Esophagus muscularis mucosa (tissue), 4 donors: ENCODE measurements at regions not wholly inside any gene's neighbourhood (a gene's known extent, or its start where the extent isn't known, plus 50 kb on each side); places are given as distances from the start of the nearest gene placed in this dataset.

Experiments used
- DNase-seq: peaks from one replicate; pipeline ENCODE4 v3.0.0-alpha.2; 2017; ENCODE audit errors: extremely low spot score
- H3K27ac ChIP-seq, 4 donors: fragments of 200-600 bp; sonication (generic); replicated peaks in 1 of 4; 1 replicate in 3 of 4; 2 replicates in 1 of 4; pipeline ENCODE4 v1.5.1; 2016 to 2019; ENCODE audit warnings: mild to moderate bottlenecking in 1 of 4
- H3K27me3 ChIP-seq, 4 donors: fragments of 200-600 bp; sonication (generic); one replicate each; pipeline versions ENCODE4 v1.5.1 to v1.6.0; 2016 to 2019
- H3K36me3 ChIP-seq, 4 donors: fragments of 200-600 bp; sonication (generic); one replicate each; pipeline ENCODE4 v1.5.1; 2016 to 2019
- H3K4me1 ChIP-seq, 4 donors: fragments of 200-600 bp; sonication (generic); one replicate each; pipeline ENCODE4 v1.5.1; 2016 to 2019
- H3K4me3 ChIP-seq, 4 donors: fragments of 200-600 bp; sonication (generic); 1 replicate in 2 of 4; 2 replicates in 2 of 4; pipeline ENCODE4 v1.5.1; 2016 to 2019; ENCODE audit warnings: mild to moderate bottlenecking in 4 of 4, moderate library complexity in 1 of 4
- H3K9me3 ChIP-seq, 4 donors: fragments of 200-600 bp; sonication (generic); 1 replicate in 3 of 4; 2 replicates in 1 of 4; pipeline ENCODE4 v1.5.1; 2016 to 2019
- CTCF ChIP-seq, 3 experiments: fragments of 200-600 bp in 2 of 3; fragments of 450-650 bp in 1 of 3; sonication (generic) in 2 of 3; IDR thresholded peaks; one replicate each; pipeline ENCODE4 v1.5.1; 2017 to 2019; ENCODE audit warnings: antibody characterized with exemption in 3 of 3, mild to moderate bottlenecking in 2 of 3, moderate library complexity in 1 of 3
- EP300 ChIP-seq: sonication (generic); formaldehyde crosslinking; IDR thresholded peaks from one replicate; pipeline ENCODE4 v1.6.1; 2017; ENCODE audit warnings: antibody characterized with exemption
- POLR2A ChIP-seq: fragments of 450-650 bp; IDR thresholded peaks from one replicate; pipeline ENCODE4 v1.6.1; 2017; ENCODE audit warnings: antibody characterized with exemption, moderate library complexity, mild to moderate bottlenecking, low read depth
- POLR2AphosphoS5 ChIP-seq, 2 donors: sonication (generic); formaldehyde crosslinking; IDR thresholded peaks; one replicate each; pipeline ENCODE4 v1.6.1; 2017; ENCODE audit warnings: antibody characterized with exemption in 2 of 2
- WGBS: methylation state at CpG from one replicate; pipeline ENCODE4 v1.1.5; 2018; 5-methylcytosine and 5-hydroxymethylcytosine counted together
- intact Hi-C: fragments of 100-400 bp; cut with DNase I; formaldehyde crosslinking; loops from one replicate; pipeline ENCODE4 v1.15.1; 2023

- TF ChIP-seq CTCF (IDR thresholded peaks at IDR 0.05) (no peak), POLR2A (no peak), POLR2AphosphoS5 (IDR thresholded peaks at IDR 0.05) (no peak), EP300 (no peak)
- intact Hi-C loops, result no loop called here
- H3K4me1 ChIP-seq, result no peaks in the 10 kb centered on the region
- no peaks in the 10 kb centered on the region for H3K27me3 ChIP-seq
- no peak overlapping the region for H3K27ac ChIP-seq
- 44% methylated on average over 1 of the region's 1 CpG for WGBS
- no peaks in the 10 kb centered on the region for H3K36me3 ChIP-seq
- H3K9me3 ChIP-seq, result no peaks in the 10 kb centered on the region
- DNase-seq, result no peak
- no peak overlapping the region for H3K4me3 ChIP-seq
These were observed 154.7 kb downstream of the MBD2 start for GRCh38 chr18:54069729-54070128.

- Histone ChIP-seq H3K36me3 (no peaks in the 10 kb centered on the region), H3K27me3 (no peaks in the 10 kb centered on the region), H3K4me1 (no peaks in the 10 kb centered on the region), H3K9me3 (no peaks in the 10 kb centered on the region), H3K27ac (no peak overlapping the region), H3K4me3 (no peak overlapping the region)
- WGBS, result 91% methylated on average over 3 of the region's 3 CpGs
- intact Hi-C loops, result no loop called here
- no peak for TF ChIP-seq EP300
- TF ChIP-seq POLR2A, result no peak
- no peak for TF ChIP-seq CTCF (IDR thresholded peaks at IDR 0.05)
- no peak for TF ChIP-seq POLR2AphosphoS5 (IDR thresholded peaks at IDR 0.05)
- no peak for DNase-seq
These were observed 164.0 kb downstream of the MBD2 start for GRCh38 chr18:54060343-54061005.

GRCh38 chr18:54052732-54053429, 171.6 kb downstream of the MBD2 start:
- DNase-seq, result no peak
- 83% methylated on average over 2 of the region's 2 CpGs for WGBS
- Histone ChIP-seq H3K4me1 (peaks cover 0 to 2% (median 0%) of the 10 kb centered on the region in 4 donors), H3K27ac (no peak overlapping the region), H3K36me3 (no peaks in the 10 kb centered on the region), H3K4me3 (no peak overlapping the region), H3K27me3 (no peaks in the 10 kb centered on the region), H3K9me3 (no peaks in the 10 kb centered on the region)
- no peak for TF ChIP-seq EP300
- TF ChIP-seq POLR2A, result no peak
- TF ChIP-seq POLR2AphosphoS5 (IDR thresholded peaks at IDR 0.05), result no peak
- no peak for TF ChIP-seq CTCF (IDR thresholded peaks at IDR 0.05)
- intact Hi-C loops, result no loop called here

GRCh38 chr18:54052259-54052658, 172.2 kb downstream of the MBD2 start:
- H3K4me3 ChIP-seq, result no peak overlapping the region
- TF ChIP-seq POLR2A, result no peak
- no peak for TF ChIP-seq EP300
- TF ChIP-seq CTCF (IDR thresholded peaks at IDR 0.05), result no peak
- TF ChIP-seq POLR2AphosphoS5 (IDR thresholded peaks at IDR 0.05), result no peak

More at GRCh38 chr18:54052259-54052658, 172.2 kb downstream of the MBD2 start:
- no peaks in the 10 kb centered on the region for H3K9me3 ChIP-seq
- DNase-seq, result no peak
- intact Hi-C loops, result no loop called here
- H3K36me3 ChIP-seq, result no peaks in the 10 kb centered on the region
- peaks cover 0 to 7% (median 2%) of the 10 kb centered on the region in 4 donors for H3K4me1 ChIP-seq
- no peak overlapping the region for H3K27ac ChIP-seq
- H3K27me3 ChIP-seq, result no peaks in the 10 kb centered on the region
